ENCODE measurements at regions not wholly inside any gene's neighbourhood (a gene's known extent, or its start where the extent isn't known, plus 50 kb on each side); places are given as distances from the start of the nearest gene placed in this dataset.

DNA sequence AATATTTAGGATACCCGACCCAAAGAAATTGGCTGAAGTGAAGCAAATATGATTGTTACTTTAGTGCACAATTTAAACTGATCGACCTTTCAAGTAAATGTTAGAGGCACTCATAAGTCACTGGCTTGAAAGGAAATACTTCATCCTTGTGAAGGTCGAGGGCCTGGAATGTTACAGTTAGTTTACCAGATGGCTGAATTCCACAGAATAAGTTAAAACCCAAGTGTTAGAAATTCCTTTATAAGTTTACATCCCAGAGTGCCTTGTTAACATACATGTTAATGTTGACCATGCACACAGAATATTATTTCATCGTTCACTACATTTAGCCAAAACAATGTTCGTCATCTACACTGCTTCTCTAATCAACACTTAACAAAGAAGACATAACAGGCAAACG, 235.5 kb upstream of the ANO3 start:
- Histone ChIP-seq H3K36me3 (no peaks in the 10 kb centered on the region), H3K9me3 (replicated peaks) (no peaks in the 10 kb centered on the region), H3K27me3 (replicated peaks) (no peaks in the 10 kb centered on the region), H3K4me3 (no peak overlapping the region), H3K27ac (no peak overlapping the region), H3K4me1 (replicated peaks) (no peaks in the 10 kb centered on the region)
- DNase-seq (ENCODE audit: low read depth in 1 of 2, low spot score in 2 of 2), result no peak

DNA sequence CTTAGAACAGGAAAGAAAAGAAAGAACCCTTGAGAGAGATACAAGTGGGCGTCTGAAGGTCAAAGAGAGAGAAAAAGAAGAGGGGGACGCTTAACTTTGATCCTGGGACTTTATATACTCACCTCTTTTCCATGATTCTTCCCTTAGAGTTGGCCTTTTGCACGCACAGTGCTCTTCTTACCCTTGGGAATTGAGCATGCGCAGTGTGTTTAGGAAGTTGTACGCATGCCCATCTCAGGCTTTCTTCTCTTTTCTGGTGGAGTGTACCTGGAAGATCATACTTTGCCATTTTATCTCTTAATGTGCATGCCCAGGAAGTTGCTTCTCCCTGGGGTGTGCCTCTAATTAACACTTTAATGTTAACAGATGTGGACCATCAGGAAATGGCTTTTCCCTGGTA, 229.6 kb upstream of the ANO3 start:
- H3K4me1 ChIP-seq (replicated peaks), result no peaks in the 10 kb centered on the region
- H3K27ac ChIP-seq, result no peak overlapping the region
- no peaks in the 10 kb centered on the region for H3K36me3 ChIP-seq
- H3K9me3 ChIP-seq (replicated peaks), result no peaks in the 10 kb centered on the region
- no peak for DNase-seq (ENCODE audit: low read depth in 1 of 2, low spot score in 2 of 2)
- no peak overlapping the region for H3K4me3 ChIP-seq
- no peaks in the 10 kb centered on the region for H3K27me3 ChIP-seq (replicated peaks)

DNA sequence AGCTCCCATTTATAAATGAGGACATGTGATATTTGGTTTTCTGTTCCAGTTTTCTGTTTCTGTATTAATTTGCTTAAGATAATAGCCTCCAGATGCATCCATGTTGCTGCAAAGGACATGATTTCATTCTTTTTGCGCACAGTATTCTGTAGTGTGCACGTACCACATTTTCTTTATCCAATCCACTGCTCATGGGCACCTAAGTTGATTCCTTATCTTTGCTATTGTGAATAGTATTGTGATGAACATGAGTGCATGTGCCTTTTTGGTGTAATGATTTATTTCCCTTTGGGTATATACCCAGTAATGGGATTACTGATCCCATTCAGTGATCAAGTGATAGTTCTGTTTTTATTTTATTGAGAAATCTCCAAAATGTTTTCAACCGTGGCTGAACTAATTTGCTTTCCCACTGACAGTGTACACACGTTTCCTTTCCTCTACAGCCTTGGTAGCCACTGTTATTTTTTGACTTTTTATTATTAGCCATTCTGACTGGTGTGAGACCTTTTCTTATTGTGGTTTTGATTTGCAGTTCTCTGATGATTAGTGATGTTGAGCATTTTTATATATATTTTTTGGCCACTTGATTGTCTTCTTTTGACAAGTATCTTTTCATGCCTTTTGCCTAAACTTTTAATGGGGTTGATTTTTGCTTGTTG, 226.0 kb upstream of the ANO3 start:
- Histone ChIP-seq H3K9me3 (replicated peaks) (no peaks in the 10 kb centered on the region), H3K36me3 (no peaks in the 10 kb centered on the region), H3K27me3 (replicated peaks) (no peaks in the 10 kb centered on the region), H3K4me3 (no peak overlapping the region), H3K4me1 (replicated peaks) (no peaks in the 10 kb centered on the region), H3K27ac (no peak overlapping the region)
- no peak for DNase-seq (ENCODE audit: low read depth in 1 of 2, low spot score in 2 of 2)

DNA sequence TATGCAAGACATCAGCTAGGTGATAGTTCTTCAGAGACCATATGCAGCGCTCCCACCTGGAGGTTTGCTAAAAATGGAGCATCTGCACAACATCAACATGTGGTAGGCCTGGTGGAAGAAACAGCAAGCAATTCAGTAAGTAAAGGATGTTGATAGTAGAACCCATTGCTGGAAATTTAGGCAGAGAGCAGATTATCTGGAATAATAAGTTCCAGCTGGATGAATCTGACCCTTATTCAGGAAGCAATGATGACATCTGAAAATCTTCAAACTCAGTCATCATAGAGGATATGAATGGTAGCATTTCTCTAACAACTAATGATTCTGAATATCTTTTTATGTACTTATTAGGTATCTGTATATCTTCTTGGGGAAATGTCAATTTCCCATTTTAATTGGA, 225.2 kb upstream of the ANO3 start:
- Histone ChIP-seq H3K9me3 (replicated peaks) (no peaks in the 10 kb centered on the region), H3K4me1 (replicated peaks) (no peaks in the 10 kb centered on the region), H3K27ac (no peak overlapping the region), H3K36me3 (no peaks in the 10 kb centered on the region), H3K4me3 (no peak overlapping the region), H3K27me3 (replicated peaks) (no peaks in the 10 kb centered on the region)
- DNase-seq (ENCODE audit: low read depth in 1 of 2, low spot score in 2 of 2), result no peak

DNA sequence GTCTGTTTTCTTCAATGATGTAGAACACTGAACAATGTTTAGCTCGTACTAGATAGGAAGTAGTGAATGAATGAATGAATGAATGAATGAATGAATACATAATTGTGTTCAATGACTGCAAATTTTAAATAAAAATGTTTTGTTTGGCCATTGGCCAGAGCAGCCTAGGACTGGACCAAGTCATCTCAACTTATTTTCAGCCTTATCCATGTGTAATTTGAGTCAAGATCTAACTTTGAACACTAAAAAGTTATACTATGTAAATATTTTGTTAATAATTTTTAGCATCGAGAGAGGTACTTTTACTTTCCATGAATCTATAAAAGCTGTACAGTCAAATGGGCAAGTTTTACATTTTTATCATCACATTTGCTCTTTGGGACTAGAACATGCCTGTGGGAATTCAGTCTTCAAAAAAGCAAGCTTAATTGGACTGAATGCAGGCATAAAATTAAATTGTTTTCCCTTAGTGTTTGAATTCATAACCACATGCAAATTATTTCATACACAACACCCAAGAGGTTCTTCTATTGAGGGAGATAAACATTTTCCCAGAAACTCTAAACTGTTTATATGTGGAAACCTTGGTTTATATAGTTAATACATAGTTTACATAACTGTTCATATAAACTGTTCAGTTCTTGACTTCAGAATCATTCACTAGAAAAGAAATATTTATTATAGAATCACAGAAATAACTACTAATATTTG, 222.1 kb upstream of the ANO3 start:
- Histone ChIP-seq H3K4me1 (replicated peaks) (no peaks in the 10 kb centered on the region), H3K4me3 (no peak overlapping the region), H3K27me3 (replicated peaks) (no peaks in the 10 kb centered on the region), H3K27ac (no peak overlapping the region), H3K36me3 (no peaks in the 10 kb centered on the region), H3K9me3 (replicated peaks) (no peaks in the 10 kb centered on the region)
- no peak for DNase-seq (ENCODE audit: low read depth in 1 of 2, low spot score in 2 of 2)

DNA sequence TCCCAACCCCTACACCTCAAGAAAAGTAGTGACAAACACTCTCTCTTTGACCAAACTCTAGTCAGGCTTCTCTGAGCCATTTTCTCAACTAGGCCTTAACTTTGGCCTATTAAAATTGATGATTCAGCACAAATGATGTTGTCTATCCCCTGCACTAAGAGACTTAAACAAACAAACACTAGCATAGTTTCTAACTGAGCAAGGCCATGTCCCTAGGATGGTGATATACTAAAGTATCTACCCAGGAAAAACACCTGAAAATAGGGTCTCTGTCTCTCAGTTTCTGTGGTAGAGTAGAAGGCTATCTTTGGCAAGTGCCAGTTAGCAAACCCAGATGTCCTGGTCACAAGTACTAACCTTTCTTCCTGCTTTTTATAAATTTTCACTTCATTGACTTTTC, 219.7 kb upstream of the ANO3 start:
- H3K4me1 ChIP-seq (replicated peaks), result no peaks in the 10 kb centered on the region
- no peak for DNase-seq (ENCODE audit: low read depth in 1 of 2, low spot score in 2 of 2)
- H3K36me3 ChIP-seq, result no peaks in the 10 kb centered on the region
- H3K27me3 ChIP-seq (replicated peaks), result no peaks in the 10 kb centered on the region
- H3K4me3 ChIP-seq, result no peak overlapping the region
- no peak overlapping the region for H3K27ac ChIP-seq
- H3K9me3 ChIP-seq (replicated peaks), result no peaks in the 10 kb centered on the region

DNA sequence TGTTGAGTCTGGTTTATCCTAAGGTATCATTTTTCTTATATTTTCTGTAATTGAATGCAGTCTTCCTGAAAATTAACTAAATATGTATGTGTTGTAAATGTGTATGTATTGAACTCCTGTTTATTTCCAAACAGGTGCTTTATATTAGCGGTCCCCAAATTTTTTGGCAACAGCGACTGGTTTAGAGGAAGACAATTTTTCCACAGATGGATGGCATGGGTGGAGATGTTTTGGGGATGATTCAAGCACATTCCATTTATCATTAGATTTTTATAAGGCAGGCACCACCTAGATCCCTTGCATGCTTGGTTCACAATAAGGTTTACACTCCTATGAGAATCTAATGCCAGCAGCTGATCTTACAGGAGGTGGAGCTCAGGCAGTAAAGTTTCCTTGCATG, 210.5 kb upstream of the ANO3 start:
- Histone ChIP-seq H3K27ac (no peak overlapping the region), H3K9me3 (replicated peaks) (no peaks in the 10 kb centered on the region; the same call in 1 of the 2 replicates), H3K36me3 (no peaks in the 10 kb centered on the region), H3K27me3 (replicated peaks) (no peaks in the 10 kb centered on the region), H3K4me3 (no peak overlapping the region), H3K4me1 (replicated peaks) (no peaks in the 10 kb centered on the region)
- DNase-seq (ENCODE audit: low read depth in 1 of 2, low spot score in 2 of 2), result no peak

DNA sequence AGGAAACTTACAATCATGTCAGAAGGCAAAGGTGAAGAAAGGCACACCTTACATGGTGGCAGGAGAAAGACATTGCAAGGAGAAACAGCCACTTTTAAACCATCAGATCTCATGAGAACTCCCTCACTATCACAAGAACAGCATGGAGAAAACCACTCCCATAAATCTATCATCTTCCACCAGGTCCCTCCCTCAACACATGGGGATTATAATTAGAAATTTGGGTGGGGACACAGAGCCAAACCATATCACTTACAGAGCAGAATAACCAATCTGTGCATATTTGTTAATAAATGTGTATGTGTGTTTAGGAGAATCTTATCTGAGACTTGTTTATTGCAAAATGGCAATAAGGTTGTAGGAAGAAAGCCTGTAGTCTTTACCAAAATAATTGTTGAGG, 205.2 kb upstream of the ANO3 start:
- Histone ChIP-seq H3K4me1 (replicated peaks) (no peaks in the 10 kb centered on the region), H3K9me3 (replicated peaks) (no peaks in the 10 kb centered on the region; the same call in 1 of the 2 replicates), H3K27ac (no peak overlapping the region), H3K27me3 (replicated peaks) (no peaks in the 10 kb centered on the region), H3K4me3 (no peak overlapping the region), H3K36me3 (no peaks in the 10 kb centered on the region)
- no peak for DNase-seq (ENCODE audit: low read depth in 1 of 2, low spot score in 2 of 2)

DNA sequence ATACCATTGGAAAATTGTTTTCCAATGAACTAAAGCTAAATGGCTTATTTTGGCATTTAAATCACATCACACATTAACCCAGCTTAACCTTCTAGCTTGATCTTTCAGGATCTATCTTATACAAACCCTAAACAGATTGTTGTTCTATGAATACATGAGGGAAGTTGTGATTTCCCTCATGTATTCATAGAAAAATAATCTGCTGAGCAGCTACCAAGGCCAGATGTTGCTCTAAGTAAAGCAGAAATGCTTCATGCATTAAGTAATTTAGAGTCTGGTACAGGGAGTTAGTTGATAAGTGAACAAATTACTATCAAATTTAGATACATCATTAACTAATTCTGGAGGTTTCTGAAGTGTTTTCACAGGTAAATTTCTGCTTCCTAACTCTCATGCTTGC, 204.6 kb upstream of the ANO3 start:
- H3K4me1 ChIP-seq (replicated peaks), result no peaks in the 10 kb centered on the region
- DNase-seq (ENCODE audit: low read depth in 1 of 2, low spot score in 2 of 2), result no peak
- H3K27me3 ChIP-seq (replicated peaks), result no peaks in the 10 kb centered on the region
- H3K27ac ChIP-seq, result no peak overlapping the region
- no peaks in the 10 kb centered on the region for H3K36me3 ChIP-seq
- no peak overlapping the region for H3K4me3 ChIP-seq
- H3K9me3 ChIP-seq (replicated peaks), result no peaks in the 10 kb centered on the region; the same call in 1 of the 2 replicates

DNA sequence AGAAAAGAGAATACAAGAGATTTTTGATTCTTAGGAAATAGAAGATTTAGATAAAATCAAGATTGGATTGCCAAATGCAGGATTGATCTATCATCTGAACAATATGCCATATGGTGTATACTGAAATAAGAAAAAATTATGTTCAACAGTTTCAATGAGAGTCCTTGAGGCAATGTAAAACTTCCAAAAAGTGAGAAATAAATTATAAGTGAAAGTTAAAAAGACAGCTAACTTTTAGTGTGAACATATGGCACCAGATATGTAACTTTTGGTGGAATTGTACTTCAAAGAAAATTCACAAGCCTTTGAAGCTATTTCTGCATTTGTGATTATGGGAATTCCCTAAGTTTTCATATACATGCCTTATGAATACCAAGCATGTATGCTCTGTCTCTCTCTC, 200.5 kb upstream of the ANO3 start:
- no peak overlapping the region for H3K27ac ChIP-seq
- H3K36me3 ChIP-seq, result no peaks in the 10 kb centered on the region
- no peak for DNase-seq (ENCODE audit: low read depth in 1 of 2, low spot score in 2 of 2)
- H3K4me3 ChIP-seq, result no peak overlapping the region
- H3K4me1 ChIP-seq (replicated peaks), result no peaks in the 10 kb centered on the region
- H3K9me3 ChIP-seq (replicated peaks), result no peaks in the 10 kb centered on the region
- no peaks in the 10 kb centered on the region for H3K27me3 ChIP-seq (replicated peaks)

DNA sequence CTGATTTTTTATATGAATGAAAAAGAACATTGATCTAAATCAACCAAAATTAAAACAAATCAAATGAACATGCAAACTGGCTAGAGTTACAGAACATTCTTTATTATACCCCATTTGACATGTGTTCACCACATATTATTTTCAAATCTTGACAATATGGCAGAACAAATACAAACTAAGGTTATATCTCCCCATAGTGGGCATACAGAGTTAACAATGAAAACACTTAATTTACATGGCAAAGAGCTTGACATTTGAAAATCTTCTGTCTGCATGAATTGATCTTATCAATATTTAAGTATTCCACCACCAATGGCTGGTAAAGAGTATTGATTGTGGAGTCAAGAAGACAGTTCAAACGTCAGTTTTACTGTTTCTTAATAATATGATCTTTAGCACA, 197.9 kb upstream of the ANO3 start:
- Histone ChIP-seq H3K9me3 (replicated peaks) (no peaks in the 10 kb centered on the region), H3K27ac (no peak overlapping the region), H3K27me3 (replicated peaks) (no peaks in the 10 kb centered on the region), H3K36me3 (no peaks in the 10 kb centered on the region), H3K4me3 (no peak overlapping the region), H3K4me1 (replicated peaks) (no peaks in the 10 kb centered on the region)
- no peak for DNase-seq (ENCODE audit: low read depth in 1 of 2, low spot score in 2 of 2)

DNA sequence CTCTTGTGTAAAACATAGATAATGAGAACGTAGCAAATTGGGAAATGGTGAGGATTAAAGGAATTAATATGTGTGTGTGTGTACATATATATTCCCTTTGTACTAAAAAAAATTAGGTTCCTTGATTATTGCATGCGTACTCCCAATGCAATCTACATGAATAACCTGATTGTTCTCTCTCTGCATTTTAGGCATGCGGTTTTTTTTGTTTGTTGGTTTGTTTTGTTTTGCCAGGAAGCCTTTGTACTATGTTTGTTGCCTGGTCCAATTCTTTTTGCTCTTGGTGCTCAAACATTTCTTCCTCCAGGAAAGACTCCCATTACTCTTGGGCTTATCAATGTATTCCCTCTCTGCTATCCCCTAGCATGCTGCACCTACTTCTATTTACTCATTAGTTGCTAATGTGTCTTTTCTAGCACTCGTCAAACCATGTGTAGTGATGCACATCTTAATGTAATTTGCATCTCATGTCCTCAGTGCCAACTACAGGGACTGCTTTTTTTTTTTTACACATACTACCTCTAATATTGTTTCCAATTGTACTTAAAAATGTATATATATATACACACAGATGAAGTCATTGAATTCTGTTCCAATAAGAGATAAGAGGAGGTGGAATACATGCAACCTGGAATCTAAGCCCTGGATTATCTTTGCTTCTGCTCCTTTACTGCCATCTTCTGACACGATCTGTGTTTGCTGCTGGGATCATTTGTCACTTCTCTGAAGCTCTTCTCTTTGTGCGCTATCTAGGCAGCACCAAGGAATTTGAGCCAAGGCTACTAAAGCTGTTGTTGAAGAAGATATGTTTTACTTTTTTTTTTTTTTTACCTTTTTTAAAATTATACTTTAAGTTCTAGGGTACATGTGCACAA, 197.2 kb upstream of the ANO3 start:
- no peak for DNase-seq (ENCODE audit: low read depth in 1 of 2, low spot score in 2 of 2)
- Histone ChIP-seq H3K9me3 (replicated peaks) (no peaks in the 10 kb centered on the region), H3K27me3 (replicated peaks) (no peaks in the 10 kb centered on the region), H3K36me3 (no peaks in the 10 kb centered on the region), H3K4me3 (no peak overlapping the region), H3K27ac (no peak overlapping the region), H3K4me1 (replicated peaks) (no peaks in the 10 kb centered on the region)

DNA sequence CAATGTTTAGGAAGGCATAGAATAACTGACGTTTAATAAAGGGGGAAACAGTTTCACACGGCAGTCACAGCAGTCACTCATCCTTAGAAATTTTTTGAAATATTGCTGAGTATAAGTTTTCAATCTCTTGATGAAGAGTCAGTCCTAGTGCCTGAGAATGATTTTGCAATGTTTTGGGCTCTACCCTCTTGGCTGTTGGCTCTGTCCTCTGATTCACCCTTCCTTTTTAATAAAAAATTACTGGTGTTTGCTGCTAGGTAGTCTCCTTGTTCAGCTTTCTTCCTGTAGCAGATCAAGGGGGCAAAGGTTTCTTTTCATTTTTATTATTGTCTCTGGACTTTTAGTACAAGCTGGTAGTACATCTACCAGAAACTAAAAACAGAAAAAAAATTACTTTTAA, 194.3 kb upstream of the ANO3 start:
- no peaks in the 10 kb centered on the region for H3K27me3 ChIP-seq (replicated peaks)
- H3K9me3 ChIP-seq (replicated peaks), result no peaks in the 10 kb centered on the region
- DNase-seq (ENCODE audit: low read depth in 1 of 2, low spot score in 2 of 2), result no peak

DNA sequence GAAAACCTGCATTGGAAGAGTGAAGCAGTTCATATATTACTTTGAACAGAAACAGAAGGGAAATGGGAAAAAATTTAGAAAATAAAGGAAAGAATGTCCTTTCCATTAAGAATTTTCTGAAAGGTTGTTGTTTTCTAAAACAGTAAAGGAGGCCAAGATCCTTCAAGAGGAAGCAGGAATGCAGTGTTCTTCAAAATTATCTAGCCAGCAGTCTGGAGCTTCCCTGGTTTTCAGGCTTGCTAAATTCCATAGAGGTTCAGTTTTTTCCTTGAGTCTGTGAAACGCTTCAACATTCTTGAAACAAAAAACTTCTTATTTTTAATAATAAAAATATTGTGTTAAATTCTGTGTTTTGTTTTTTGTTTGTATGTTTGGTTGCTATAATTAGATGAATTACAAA, 189.0 kb upstream of the ANO3 start:
- H3K4me1 ChIP-seq (replicated peaks), result no peaks in the 10 kb centered on the region
- no peak overlapping the region for H3K4me3 ChIP-seq
- no peaks in the 10 kb centered on the region for H3K9me3 ChIP-seq (replicated peaks)
- no peaks in the 10 kb centered on the region for H3K27me3 ChIP-seq (replicated peaks)
- no peak overlapping the region for H3K27ac ChIP-seq
- DNase-seq (ENCODE audit: low read depth in 1 of 2, low spot score in 2 of 2), result no peak
- no peaks in the 10 kb centered on the region for H3K36me3 ChIP-seq

More for the DNA sequence above, 194.3 kb upstream of the ANO3 start:
- Histone ChIP-seq H3K36me3 (no peaks in the 10 kb centered on the region), H3K27ac (no peak overlapping the region), H3K4me1 (replicated peaks) (no peaks in the 10 kb centered on the region), H3K4me3 (no peak overlapping the region)

All from SJSA1 (cell line).